Activated CD4-positive, alpha-beta T cell treated with anti-CD3 and anti-CD28 coated beads for 36 hours (primary cell): ENCODE measurements at regions not wholly inside any gene's neighbourhood (a gene's known extent, or its start where the extent isn't known, plus 50 kb on each side); places are given as distances from the start of the nearest gene placed in this dataset.

ENCODE experiments used
- ATAC-seq: fragments of 200-7000 bp; cut with Tn5 transposase; one replicate; pipeline ENCODE4 v1.10.0; 2021; ENCODE audit warnings: mild to moderate bottlenecking, moderate library complexity
- CTCF ChIA-PET: fragments of 350-600 bp; sonication (Branson Sonifier 250); formaldehyde crosslinking; loops from one replicate; lab custom pipeline; 2021; ENCODE audit warnings: antibody characterized with exemption; lab: Charles Lee
- POLR2A ChIA-PET: fragments of 350-600 bp; sonication (Branson Sonifier 250); formaldehyde crosslinking; loops from one replicate; lab custom pipeline; 2021; ENCODE audit warnings: antibody characterized with exemption, inconsistent platforms; lab: Charles Lee
- DNase-seq: peaks from one replicate; pipeline ENCODE4 v3.0.0-alpha.2; 2020
- H3K27ac Mint-ChIP-seq: one replicate; pipeline ENCODE4 v1.8.0; 2021; ENCODE audit warnings: mixed read lengths
- H3K27me3 Mint-ChIP-seq: one replicate; pipeline ENCODE4 v1.8.0; 2021; ENCODE audit warnings: mixed read lengths
- H3K36me3 Mint-ChIP-seq: one replicate; pipeline ENCODE4 v1.8.0; 2021; ENCODE audit warnings: low read depth, mixed read lengths
- H3K4me1 Mint-ChIP-seq: one replicate; pipeline ENCODE4 v1.8.0; 2021; ENCODE audit warnings: mixed read lengths
- H3K4me3 Mint-ChIP-seq: one replicate; pipeline ENCODE4 v1.8.0; 2021; ENCODE audit warnings: mild to moderate bottlenecking, moderate library complexity, mixed read lengths
- H3K9me3 Mint-ChIP-seq: one replicate; pipeline ENCODE4 v1.8.0; 2021; ENCODE audit warnings: low read depth, mixed read lengths
- intact Hi-C, 2 experiments: fragments of 100-400 bp; cut with DNase I in 1 of 2; cut with micrococcal nuclease in 1 of 2; formaldehyde crosslinking; loops; one replicate each; pipeline versions ENCODE4 v1.14.2 to v1.15.1; 2022 to 2024; cut with DNase I, micrococcal nuclease

DNA sequence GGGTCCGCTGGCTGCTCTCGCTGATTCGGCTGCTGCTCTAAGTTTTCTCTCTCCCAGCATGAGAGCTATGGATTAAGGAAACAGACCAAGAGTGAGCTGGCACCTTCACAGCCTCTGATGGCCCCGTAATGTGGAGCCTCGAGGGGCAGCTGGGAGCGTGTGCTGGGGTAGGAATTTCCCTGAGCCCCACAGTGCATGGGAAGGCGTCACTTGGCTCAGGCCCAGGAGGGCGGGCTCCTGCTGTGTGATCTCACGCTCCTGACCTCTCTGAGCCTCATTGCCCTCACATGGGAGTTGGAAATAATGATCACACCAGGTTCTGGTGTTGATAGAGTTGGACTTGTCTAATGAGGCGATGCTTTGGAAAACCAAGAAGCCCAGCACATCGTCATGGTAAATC lies 238.6 kb upstream of the CRY1 start:
- Mint-ChIP-seq H3K4me3 (no peak overlapping the region), H3K27ac (no peak overlapping the region), H3K27me3 (peaks cover 2% of the 10 kb centered on the region), H3K4me1 (peaks cover 80% of the 10 kb centered on the region), H3K36me3 (peaks cover 6% of the 10 kb centered on the region), H3K9me3 (peaks cover 3% of the 10 kb centered on the region)
- POLR2A ChIA-PET = no interaction called here
- no peak for ATAC-seq
- intact Hi-C loops = no loop called here
- no peak for DNase-seq
- CTCF ChIA-PET = interaction anchor here (3.1 kb wide), 1 partner anchor 25 kb away, joined by 9 read pairs; no protein-coding TSS in a partner anchor

DNA sequence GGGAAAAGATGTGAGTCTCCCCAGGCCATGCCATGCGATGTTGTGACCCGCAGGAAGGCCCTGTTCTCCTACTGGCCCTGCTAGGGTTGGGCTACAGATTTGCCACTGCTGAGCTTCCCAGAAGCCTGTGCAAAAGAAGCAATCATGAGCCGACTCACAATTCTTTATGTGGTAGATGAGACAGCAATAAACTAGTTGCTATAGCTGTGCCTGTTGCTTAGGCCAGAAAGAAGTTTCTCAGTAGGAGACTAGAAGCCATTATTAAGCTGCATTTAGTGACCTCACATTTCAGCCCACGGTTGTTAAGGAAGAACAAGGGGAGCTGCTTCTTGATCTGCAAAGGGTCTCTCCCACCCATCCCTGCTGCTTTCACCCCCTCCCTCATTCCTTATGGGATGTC lies 239.4 kb upstream of the CRY1 start:
- Mint-ChIP-seq H3K4me3 (no peak overlapping the region), H3K4me1 (peaks cover 80% of the 10 kb centered on the region), H3K9me3 (peaks cover 3% of the 10 kb centered on the region), H3K36me3 (peaks cover 6% of the 10 kb centered on the region), H3K27me3 (peaks cover 2% of the 10 kb centered on the region), H3K27ac (no peak overlapping the region)
- no peak for ATAC-seq
- ChIA-PET POLR2A (no interaction called here), CTCF (interaction anchor here (3.1 kb wide), 1 partner anchor 24 kb away, joined by 9 read pairs; no protein-coding TSS in a partner anchor)
- intact Hi-C loops = loop anchor here in 1 of 2 experiments (1.0 kb wide), 1 partner anchor 36 kb away; no protein-coding TSS in a partner anchor
- DNase-seq = no peak

DNA sequence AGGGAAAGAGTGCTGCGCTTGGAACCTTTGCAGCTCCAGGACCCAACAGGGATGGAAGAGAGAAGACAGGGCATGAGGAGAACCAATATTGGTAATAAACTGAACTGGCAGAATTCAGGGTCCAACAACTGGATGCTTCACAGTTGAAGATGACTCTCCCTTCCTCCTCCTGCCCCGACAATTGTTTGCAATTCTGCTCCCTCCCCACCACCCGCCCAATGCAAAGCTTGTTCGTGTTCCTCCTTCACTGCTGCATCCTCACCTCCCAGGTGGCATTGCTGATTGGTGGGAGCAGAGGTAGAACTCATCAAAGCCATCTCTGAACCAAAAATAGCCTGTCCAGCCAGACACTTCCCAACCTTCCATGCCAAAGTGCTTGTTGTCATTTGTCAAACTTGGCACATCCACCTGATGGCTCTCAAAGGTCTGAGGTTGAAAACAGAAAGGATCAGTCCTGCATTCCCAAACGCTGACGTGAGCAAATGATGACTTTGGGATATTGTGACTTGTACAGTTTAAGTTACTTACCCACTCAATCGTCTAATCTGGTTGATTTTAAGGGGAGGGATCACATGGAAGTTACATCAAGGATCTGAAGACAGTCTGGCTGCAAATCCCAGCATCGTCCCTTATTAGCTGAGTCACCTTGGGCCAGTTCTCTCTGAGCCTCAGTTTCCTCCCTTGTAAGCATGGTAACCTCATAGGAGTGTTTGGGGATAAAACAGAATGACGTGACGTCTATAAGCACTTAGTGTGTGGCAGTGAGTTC lies 242.6 kb upstream of the CRY1 start:
- H3K27ac Mint-ChIP-seq = no peak overlapping the region
- H3K27me3 Mint-ChIP-seq = no peaks in the 10 kb centered on the region
- ATAC-seq (no peak), DNase-seq (no peak)
- ChIA-PET POLR2A (no interaction called here), CTCF (interaction anchor here (1.3 kb wide), 1 partner anchor 15 kb away, joined by 10 read pairs; no protein-coding TSS in a partner anchor)
- peaks cover 5% of the 10 kb centered on the region for H3K36me3 Mint-ChIP-seq
- intact Hi-C loops = no loop called here
- H3K4me1 Mint-ChIP-seq = peaks cover 64% of the 10 kb centered on the region
- H3K4me3 Mint-ChIP-seq = no peak overlapping the region
- no peaks in the 10 kb centered on the region for H3K9me3 Mint-ChIP-seq

DNA sequence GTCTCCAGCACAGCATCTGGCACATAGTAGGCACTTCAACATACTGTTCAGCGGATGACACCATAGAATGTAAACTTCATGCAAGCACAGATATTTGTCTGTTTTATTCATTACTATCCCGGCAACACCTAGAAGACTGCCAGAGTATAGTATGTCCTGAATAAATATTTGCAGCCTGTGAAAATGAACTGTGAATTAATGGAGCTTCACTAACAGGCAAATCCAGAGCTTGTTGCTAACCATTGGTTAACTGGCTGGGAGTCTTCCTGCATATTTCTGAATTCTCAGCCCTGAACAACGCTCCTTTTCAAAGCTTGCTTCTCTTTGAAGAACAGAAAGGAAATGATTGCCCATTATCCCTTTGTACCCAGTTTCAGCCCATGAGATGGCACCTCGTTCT lies 243.3 kb upstream of the CRY1 start:
- POLR2A ChIA-PET = no interaction called here
- H3K4me1 Mint-ChIP-seq = peaks cover 57% of the 10 kb centered on the region
- no peak for DNase-seq
- peak overlapping the region; percentile 11 for H3K27ac Mint-ChIP-seq
- H3K4me3 Mint-ChIP-seq = no peak overlapping the region
- no peaks in the 10 kb centered on the region for H3K27me3 Mint-ChIP-seq
- peaks cover 5% of the 10 kb centered on the region for H3K36me3 Mint-ChIP-seq
- no peak for ATAC-seq
- CTCF ChIA-PET = interaction anchor here (0.9 to 1.3 kb wide), 2 partner anchors 10 to 16 kb away, joined by 6 to 10 read pairs; no protein-coding TSS in a partner anchor
- intact Hi-C loops = loop anchor here in 1 of 2 experiments (1.0 kb wide), 1 partner anchor 32 kb away; no protein-coding TSS in a partner anchor
- no peaks in the 10 kb centered on the region for H3K9me3 Mint-ChIP-seq

DNA sequence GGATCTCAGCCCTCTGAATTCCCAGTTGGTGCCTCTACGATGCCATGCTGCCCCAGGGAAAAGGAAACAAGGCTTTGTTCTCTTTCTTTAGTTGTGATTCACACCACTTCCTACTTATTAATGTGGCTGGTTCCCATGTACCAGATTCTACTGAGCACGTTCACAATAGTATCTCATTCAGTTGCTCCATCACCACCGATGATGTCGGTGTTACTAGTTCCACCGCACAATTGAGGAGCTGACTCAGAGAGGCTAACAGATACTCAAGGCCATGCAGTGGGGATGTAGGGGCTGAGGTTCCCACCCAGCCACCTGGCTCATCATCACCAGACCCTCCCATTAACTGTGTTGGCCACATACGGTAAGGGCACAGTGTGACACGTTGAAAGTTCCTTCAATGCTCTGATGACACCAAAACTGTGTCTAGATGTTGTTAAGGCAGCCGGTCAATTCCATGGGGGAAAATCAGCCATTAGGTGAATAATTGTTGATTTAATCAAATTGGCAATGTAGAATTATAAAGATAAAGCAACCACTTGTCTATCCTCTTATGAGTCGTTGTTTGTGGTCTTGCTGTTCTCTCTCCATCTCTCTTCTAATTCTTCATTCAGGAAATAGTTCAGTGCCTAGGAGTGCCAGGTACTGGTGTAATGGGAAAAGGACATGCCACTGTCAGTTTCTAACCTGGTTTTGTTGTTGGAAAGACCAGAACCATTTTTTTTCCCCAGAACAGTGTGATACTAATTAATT lies 244.2 kb upstream of the CRY1 start:
- H3K36me3 Mint-ChIP-seq = peaks cover 5% of the 10 kb centered on the region
- CTCF ChIA-PET = interaction anchor here (0.9 to 1.3 kb wide), 2 partner anchors 10 to 17 kb away, joined by 6 to 10 read pairs; no protein-coding TSS in a partner anchor
- H3K27ac Mint-ChIP-seq = peak overlapping the region; percentile 18
- H3K9me3 Mint-ChIP-seq = no peaks in the 10 kb centered on the region
- peaks cover 49% of the 10 kb centered on the region for H3K4me1 Mint-ChIP-seq
- H3K27me3 Mint-ChIP-seq = no peaks in the 10 kb centered on the region
- intact Hi-C loops = loop anchor here in 1 of 2 experiments (1.0 kb wide), 1 partner anchor 31 kb away; no protein-coding TSS in a partner anchor
- ATAC-seq = peak; percentile 94
- POLR2A ChIA-PET = no interaction called here
- H3K4me3 Mint-ChIP-seq = no peak overlapping the region
- DNase-seq = peak; percentile 62

DNA sequence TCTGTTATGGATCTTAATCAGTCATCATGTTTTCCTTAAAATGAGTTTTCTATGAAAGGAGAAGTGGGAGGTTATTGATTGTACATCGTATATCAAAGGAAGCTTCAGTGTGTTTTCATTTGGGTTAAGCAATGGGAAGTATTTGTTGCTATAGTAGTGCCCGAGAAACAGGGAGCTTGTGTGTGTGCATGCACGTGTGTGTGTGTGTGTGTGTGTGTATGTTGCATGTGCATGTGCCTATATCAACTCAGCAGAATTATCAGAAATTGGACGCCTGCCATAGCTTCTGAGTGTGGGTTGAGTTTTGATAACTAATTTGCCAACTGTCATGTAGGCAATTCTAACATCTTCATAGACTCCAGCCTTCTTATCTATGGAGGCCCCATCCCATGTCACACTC lies 246.1 kb upstream of the CRY1 start:
- H3K27me3 Mint-ChIP-seq = no peaks in the 10 kb centered on the region
- ATAC-seq (no peak), DNase-seq (no peak)
- H3K4me1 Mint-ChIP-seq = peaks cover 35% of the 10 kb centered on the region
- intact Hi-C loops = no loop called here
- H3K4me3 Mint-ChIP-seq = no peak overlapping the region
- peaks cover 7% of the 10 kb centered on the region for H3K36me3 Mint-ChIP-seq
- peaks cover 3% of the 10 kb centered on the region for H3K9me3 Mint-ChIP-seq
- POLR2A ChIA-PET = no interaction called here
- H3K27ac Mint-ChIP-seq = peak overlapping the region; percentile 14
- CTCF ChIA-PET = interaction anchor here (1.0 kb wide), 1 partner anchor 63 kb away, joined by 3 read pairs; no protein-coding TSS in a partner anchor

DNA sequence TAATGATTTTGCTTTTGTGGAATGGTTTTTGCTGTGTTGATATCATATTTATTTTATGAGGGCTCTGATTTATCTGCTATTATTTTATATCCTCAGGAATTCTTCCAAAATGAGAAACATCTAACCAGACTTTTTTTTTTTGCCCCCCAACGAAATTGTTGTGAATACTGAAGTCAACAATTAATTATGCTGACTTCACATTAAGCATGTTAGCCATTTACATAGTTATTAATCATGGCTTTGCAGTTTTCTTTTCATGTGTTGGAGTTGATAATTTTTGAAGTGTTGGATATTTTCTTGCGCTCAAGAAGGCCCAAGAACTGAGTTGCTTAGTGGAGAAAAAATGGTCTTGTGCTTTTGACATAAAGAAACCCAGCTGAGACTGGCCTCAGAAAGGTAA lies 246.6 kb upstream of the CRY1 start:
- no peaks in the 10 kb centered on the region for H3K27me3 Mint-ChIP-seq
- peaks cover 3% of the 10 kb centered on the region for H3K9me3 Mint-ChIP-seq
- POLR2A ChIA-PET = no interaction called here
- H3K36me3 Mint-ChIP-seq = peaks cover 7% of the 10 kb centered on the region
- H3K4me3 Mint-ChIP-seq = no peak overlapping the region
- intact Hi-C loops = no loop called here
- ATAC-seq (no peak), DNase-seq (no peak)
- no peak overlapping the region for H3K27ac Mint-ChIP-seq
- CTCF ChIA-PET = interaction anchor here (1.0 kb wide), 1 partner anchor 63 kb away, joined by 3 read pairs; no protein-coding TSS in a partner anchor
- peaks cover 35% of the 10 kb centered on the region for H3K4me1 Mint-ChIP-seq

DNA sequence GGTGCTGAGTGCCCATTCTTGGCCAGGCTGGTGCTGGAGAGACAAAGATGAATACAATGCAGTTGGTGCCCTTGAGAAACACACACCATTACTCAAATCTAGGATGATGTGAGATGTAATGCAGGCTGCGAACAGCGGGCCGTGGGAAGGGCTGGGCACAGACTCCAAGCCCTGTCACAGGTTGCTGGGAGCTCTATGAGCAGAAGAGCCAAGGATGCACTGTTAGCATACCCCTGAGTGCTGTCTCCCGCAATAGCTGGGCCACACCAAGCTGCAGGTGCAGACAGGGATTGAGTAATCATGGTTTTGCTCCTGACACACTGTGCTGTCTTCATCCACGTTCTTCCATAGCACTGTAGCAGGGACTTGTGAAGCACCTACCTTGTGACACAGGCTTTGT lies 247.5 kb upstream of the CRY1 start:
- Mint-ChIP-seq H3K4me1 (peaks cover 40% of the 10 kb centered on the region), H3K9me3 (peaks cover 3% of the 10 kb centered on the region), H3K27ac (no peak overlapping the region), H3K4me3 (no peak overlapping the region), H3K36me3 (peaks cover 4% of the 10 kb centered on the region), H3K27me3 (no peaks in the 10 kb centered on the region)
- ATAC-seq (no peak), DNase-seq (no peak)
- POLR2A ChIA-PET = no interaction called here
- intact Hi-C loops = no loop called here
- CTCF ChIA-PET = no interaction called here

DNA sequence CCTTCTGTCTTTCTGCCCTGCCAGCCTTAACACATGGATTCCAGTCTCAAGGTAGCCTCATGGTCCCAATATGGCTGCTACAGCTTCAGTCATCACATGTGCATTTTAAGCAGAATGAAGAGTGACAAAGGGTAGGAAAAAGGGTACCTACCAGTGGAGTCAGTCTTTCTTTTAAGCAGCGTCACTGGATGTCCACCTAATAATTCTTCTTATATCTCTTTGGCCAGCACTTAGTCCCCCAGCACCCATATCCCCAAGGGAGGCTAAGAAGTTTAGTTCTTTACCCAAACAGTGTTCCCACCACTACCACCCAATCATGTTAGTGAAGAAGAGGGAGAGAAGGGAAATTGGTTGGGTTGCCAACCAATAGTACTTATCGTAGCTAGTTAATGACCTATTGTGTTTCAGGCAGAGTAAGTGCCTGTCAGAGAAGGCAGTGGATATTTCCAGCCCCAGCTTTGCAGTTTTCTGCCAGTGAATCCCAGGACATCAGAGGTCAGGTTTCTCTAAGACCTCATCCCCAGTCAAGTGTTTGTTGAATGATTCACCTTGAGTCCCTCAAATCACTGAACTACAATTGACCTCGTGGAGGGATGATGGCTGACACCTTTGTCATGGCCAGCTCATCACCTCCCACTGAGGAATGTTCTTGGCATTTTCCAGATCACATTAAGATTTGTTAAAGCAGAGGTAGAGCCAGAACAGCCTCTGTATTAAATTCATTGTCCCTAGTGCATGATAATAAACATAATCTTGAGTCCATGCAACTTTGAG lies 250.9 kb upstream of the CRY1 start:
- intact Hi-C loops = no loop called here
- ATAC-seq (no peak), DNase-seq (no peak)
- no peak overlapping the region for H3K4me3 Mint-ChIP-seq
- no peak overlapping the region for H3K27ac Mint-ChIP-seq
- no peaks in the 10 kb centered on the region for H3K27me3 Mint-ChIP-seq
- H3K4me1 Mint-ChIP-seq = peaks cover 32% of the 10 kb centered on the region
- H3K36me3 Mint-ChIP-seq = peaks cover 12% of the 10 kb centered on the region
- ChIA-PET POLR2A (no interaction called here), CTCF (interaction anchor here (0.8 to 1.2 kb wide), 3 partner anchors 18 to 265 kb away, joined by 3 read pairs; no protein-coding TSS in a partner anchor)
- peaks cover 9% of the 10 kb centered on the region for H3K9me3 Mint-ChIP-seq

DNA sequence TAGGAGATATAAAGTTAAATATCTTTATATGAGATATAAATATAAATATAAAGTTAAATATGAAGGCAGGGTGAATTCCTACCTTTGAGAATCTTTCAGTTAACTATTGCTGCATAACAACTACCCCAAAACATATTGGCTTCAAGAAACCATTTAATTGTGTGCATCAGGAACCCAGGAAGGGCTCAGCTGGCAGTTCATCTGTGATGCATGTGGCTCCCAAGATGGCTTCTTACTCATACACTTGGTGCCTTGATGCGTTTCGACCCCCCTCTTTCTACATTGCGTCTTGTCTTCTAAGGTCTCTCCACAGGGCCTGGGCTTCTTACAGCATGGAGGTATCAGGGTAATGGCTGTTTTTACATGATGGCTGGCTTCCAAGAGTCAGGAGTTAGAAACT lies 253.9 kb upstream of the CRY1 start:
- ChIA-PET POLR2A (no interaction called here), CTCF (interaction anchor here (1.2 kb wide), 1 partner anchor 55 kb away, joined by 3 read pairs; no protein-coding TSS in a partner anchor)
- Mint-ChIP-seq H3K4me1 (peaks cover 35% of the 10 kb centered on the region), H3K9me3 (peaks cover 9% of the 10 kb centered on the region), H3K27me3 (no peaks in the 10 kb centered on the region), H3K36me3 (peaks cover 10% of the 10 kb centered on the region), H3K4me3 (no peak overlapping the region), H3K27ac (no peak overlapping the region)
- no peak for ATAC-seq
- DNase-seq = no peak
- intact Hi-C loops = no loop called here
